Right kidney (tissue), 1 donor: ENCODE measurements at regions not wholly inside any gene's neighbourhood (a gene's known extent, or its start where the extent isn't known, plus 50 kb on each side); places are given as distances from the start of the nearest gene placed in this dataset.
"Not testable (repeated sequence)": the region's sequence is repeated elsewhere in the genome, so short reads cannot be mapped to it uniquely, and the experiment has no call there.

ENCODE experiments used
- DNase-seq: peaks from one replicate; pipeline ENCODE4 v3.0.0-alpha.2; 2016

DNA sequence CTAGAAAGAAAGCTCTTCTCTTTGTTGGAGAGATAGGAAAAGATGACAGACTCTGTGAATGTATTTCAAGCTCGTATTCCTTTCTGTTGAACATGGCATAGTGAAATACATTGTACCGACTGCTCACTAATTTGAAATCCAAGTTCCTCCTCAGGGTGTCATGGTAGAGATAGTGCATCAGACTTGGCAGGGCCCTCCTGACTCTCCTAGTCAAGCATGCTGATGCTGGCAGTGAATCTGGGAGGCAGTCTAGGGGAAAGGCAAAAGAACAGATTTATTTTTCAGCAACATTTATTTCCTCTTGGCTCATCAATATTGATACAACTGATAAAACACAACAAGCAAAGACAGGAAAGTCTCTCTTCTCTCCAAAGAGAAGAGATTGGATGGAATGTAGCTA, 356.3 kb upstream of the IRAK1BP1 start:
- DNase-seq: no peak

GRCh38 chr6:78513856-78514255, 353.5 kb upstream of the IRAK1BP1 start:
- no peak for DNase-seq

DNA sequence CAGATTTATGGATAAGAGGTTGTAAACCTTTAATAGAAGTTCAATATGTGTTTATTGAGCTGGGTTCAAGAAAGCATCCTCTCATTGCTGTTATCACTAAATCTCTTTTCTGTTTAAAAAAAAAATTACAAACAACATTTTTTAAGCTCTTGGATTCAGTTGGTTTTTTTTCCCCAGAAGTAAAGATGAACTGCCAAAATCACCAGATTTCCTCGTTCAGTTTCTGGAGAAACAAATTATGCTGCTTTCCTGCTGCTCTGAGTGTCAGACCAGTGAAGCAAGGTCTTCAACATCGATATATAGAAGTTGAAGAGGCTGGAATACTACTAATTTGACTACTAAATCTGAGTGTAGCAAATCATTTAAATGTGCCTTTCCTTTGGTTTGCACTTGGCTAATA, 352.1 kb upstream of the IRAK1BP1 start:
- DNase-seq: no peak

DNA sequence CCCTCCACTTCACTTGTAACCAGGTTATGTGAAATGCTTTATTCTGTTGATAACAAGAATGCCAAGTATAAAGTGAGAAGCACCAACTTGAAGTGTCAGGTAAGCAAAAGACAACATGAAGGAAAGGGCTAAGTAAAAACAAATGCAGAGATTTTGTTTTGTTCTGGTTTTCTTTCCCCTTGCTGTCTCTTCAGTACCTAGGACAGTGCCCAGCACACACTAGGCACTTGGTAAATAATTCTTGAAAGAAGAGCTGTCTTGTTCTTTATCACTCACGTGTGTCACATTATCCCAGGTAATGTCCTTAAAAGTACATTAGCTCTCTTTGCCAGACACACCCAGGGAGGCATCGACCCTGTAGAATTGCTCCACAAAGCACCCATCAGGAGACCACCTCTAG, 350.0 kb upstream of the IRAK1BP1 start:
- no peak for DNase-seq

DNA sequence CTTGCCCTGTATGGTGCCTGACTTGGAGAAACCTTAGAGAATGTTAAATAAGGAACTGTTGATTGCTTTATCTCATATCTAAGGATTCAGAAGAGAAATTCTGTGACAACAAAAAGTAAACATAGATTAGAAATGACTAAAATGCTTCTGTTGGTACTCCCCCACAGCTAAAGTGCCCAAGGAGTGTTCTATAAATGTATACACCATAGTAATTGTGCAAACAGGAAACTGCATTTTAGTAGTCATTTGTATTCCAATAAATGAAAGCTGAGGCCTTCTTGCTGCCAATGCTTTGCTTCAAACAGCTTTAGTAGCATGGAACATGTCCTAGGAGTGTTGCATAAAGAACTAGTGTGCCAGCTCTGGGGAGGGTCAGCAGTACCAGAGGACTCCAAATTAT, 343.7 kb upstream of the IRAK1BP1 start:
- DNase-seq: no peak

GRCh38 chr6:78525976-78526375, 341.4 kb upstream of the IRAK1BP1 start:
- no peak for DNase-seq

DNA sequence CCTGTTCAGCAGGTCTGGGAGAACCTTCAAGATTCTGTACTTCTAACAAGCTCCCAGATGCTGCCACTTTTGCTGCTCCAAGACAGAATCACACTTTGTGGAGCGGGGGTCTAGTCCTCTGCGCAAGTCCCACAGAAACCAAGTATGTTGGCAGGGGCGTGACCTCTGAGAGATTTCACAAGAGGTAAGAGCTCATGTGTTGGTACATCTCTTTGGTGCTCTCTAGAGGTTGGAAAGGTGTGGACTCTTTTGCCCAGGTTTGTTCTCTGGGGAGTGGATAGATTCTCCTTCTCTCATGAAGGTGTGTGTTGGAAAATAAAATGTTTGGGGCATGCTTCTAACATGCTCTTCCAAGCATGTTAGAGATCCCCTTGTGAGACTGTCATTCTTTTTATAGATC, 340.9 kb upstream of the IRAK1BP1 start:
- no peak for DNase-seq

DNA sequence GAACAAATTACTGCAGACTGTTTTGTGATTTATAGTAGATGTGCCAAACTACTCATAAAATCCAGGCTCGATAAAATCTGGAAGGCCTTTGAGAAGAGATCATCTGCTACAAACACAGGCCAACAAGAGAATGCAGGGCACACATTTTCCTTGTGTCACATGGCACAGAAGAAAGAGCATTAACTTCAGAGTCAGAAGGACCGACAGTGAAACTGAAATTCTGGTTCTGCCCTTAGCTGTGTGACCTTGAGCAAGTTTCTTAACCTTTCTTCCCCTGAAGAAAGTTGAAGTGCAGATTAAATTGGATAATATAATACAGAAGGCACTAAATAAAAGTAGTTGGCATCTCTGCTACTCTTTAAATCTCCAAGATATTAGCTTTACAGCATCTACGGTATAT, 338.4 kb upstream of the IRAK1BP1 start:
- DNase-seq: no peak

DNA sequence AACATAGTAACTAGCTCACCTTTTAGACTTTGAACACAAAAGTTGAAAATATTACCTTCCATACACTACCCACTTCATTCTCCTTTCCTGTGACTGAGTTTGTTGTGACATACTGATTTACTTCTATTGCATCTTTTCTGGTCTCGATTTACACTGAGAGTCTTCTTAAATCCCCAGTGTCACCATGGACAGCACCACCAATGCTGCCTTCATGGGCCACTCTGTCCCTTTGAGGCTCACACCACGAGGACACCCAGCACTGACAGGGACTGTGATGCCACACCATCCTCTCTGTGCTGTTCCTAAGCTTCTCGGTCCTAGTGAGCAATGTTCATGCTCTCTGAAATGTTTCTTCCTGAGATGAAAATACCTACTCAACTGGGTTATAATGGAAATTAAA, 337.1 kb upstream of the IRAK1BP1 start:
- DNase-seq: no peak

- no peak for DNase-seq
These were observed 333.9 kb upstream of the IRAK1BP1 start for GRCh38 chr6:78533426-78533825.

- DNase-seq: no peak
These were observed 333.5 kb upstream of the IRAK1BP1 start for GRCh38 chr6:78533876-78534275.

- no peak for DNase-seq
These were observed 329.3 kb upstream of the IRAK1BP1 start for GRCh38 chr6:78538002-78538401.

- not testable (repeated sequence) for DNase-seq
These were observed 319.7 kb upstream of the IRAK1BP1 start for GRCh38 chr6:78547636-78548035.

DNA sequence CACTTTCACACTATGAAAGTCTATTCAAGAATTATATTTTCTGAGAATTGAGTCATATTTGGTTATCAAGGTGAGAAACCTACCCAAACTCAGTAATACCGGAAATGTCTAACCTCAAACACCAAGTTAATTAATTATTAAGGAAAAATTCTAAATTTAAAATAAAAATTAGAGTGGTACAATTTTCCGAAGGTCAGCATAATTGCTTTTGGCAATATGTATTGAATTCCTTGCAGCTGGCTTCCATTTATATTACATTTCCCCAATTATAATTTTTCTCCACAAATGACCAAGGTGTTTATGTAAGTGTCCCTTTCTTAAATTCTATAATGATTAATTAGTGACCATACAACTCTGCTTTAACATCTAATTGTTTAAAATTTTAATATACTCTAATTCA, 316.0 kb upstream of the IRAK1BP1 start:
- DNase-seq: no peak

- no peak for DNase-seq
These were observed 314.9 kb upstream of the IRAK1BP1 start for GRCh38 chr6:78552435-78552834.

GRCh38 chr6:78554341-78554740, 313.0 kb upstream of the IRAK1BP1 start:
- DNase-seq: no peak

GRCh38 chr6:78559056-78559455, 308.3 kb upstream of the IRAK1BP1 start:
- no peak for DNase-seq

DNA sequence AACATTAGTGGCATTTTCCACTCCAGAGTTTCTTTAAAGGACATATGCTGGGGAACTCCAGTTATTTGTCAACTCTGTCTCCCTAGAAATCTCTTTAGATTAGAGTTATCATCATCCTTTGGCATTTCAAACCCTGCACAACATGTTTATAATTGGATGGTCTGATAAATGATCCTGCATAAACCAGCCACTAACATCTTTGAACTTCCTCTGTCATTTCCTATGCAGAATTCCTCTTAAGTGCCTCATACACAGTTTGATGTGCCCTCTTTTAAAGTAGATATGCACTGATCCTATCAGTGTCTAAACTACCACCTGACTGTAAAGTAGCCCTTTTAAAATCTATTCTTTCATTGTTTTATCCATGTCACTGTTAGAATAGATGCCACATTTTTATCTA, 306.3 kb upstream of the IRAK1BP1 start:
- DNase-seq: no peak

DNA sequence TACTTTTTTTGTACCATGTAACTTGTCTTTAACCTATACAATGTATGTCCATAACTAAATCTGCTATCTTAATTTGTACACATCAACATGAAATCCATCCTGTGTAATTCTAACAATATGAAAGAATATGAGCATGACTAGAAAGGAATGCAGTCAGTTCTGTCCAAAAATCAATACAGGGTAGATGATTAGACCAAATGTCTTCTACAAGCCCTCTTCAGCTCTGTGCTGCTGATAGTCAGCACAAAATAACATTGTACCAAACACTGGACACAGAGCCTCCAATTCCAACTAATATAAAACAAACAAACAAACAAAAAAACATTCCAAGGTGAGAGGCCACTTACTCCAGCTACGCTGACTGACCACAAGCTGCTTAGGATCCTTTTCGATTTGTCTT, 301.4 kb upstream of the IRAK1BP1 start:
- DNase-seq: no peak

DNA sequence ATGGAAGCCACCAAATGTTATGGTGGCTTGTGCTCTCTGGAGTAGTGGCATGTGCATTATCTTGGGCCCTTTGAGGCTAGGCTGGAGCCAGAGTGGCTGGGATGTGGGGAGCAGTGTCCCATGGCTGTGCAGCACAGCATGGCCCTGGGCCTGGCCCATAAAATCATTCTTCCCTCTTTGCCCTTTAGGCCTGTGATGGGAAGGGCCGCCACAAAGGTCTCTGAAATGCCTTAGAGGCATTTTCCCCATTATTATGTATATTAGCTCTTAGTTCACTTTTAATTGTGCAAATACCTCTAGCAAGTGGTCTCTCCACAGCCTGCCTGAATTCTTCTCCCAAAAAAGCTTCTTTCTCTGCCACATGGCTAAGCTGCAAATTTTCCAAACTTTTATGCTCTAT, 297.3 kb upstream of the IRAK1BP1 start:
- DNase-seq: no peak

GRCh38 chr6:78577585-78577984, 289.8 kb upstream of the IRAK1BP1 start:
- no peak for DNase-seq

DNA sequence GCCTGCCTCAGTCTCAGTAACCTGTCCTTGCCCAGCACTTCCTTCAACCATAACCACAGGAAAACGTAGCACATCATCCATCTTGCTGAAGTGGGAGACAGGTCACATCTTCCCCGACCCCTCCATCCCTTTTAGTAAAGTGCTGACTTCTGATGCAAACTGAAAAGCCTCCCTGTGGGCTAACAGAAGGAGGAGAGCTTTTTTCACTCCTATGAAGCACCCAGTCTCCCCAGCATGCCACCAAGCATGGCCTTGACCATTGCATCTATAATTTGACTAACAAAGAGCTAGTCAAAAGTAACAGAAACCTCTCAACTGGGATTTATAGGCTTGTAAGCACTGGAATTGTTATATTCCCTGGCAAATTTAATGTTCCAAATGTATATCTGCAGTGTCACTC, 288.9 kb upstream of the IRAK1BP1 start:
- DNase-seq: no peak

GRCh38 chr6:78580923-78581322, 286.4 kb upstream of the IRAK1BP1 start:
- no peak for DNase-seq

- DNase-seq: no peak
These were observed 284.3 kb upstream of the IRAK1BP1 start for GRCh38 chr6:78583079-78583478.

GRCh38 chr6:78589436-78589835, 277.9 kb upstream of the IRAK1BP1 start:
- DNase-seq: no peak
